Osteoblast (primary cell): ENCODE measurements at regions not wholly inside any gene's neighbourhood (a gene's known extent, or its start where the extent isn't known, plus 50 kb on each side); places are given as distances from the start of the nearest gene placed in this dataset.

Experiments
- DNase-seq: peaks from one replicate; pipeline ENCODE4 v3.0.0; 2011; ENCODE audit warnings: low spot score, mixed read lengths; ENCODE audit not compliant: insufficient read length; ENCODE audit errors: missing footprints
- H2AFZ ChIP-seq: 2 replicates; pipeline ENCODE4 v1.6.0; 2011; ENCODE audit warnings: mild to moderate bottlenecking, low read length
- H3K27ac ChIP-seq: 2 replicates; pipeline ENCODE4 v1.5.1; 2011; ENCODE audit warnings: mild to moderate bottlenecking, low read depth, low read length, moderate library complexity
- H3K27me3 ChIP-seq: 2 replicates; pipeline ENCODE4 v1.6.0; 2012; ENCODE audit warnings: mild to moderate bottlenecking, control low read depth, inconsistent platforms, low read length, moderate library complexity; ENCODE audit not compliant: insufficient read depth
- H3K36me3 ChIP-seq: 2 replicates; pipeline ENCODE4 v1.5.1; 2011; ENCODE audit warnings: mild to moderate bottlenecking, low read length, control low read depth, moderate library complexity; ENCODE audit not compliant: insufficient read depth
- H3K4me1 ChIP-seq: 2 replicates; pipeline ENCODE4 v1.5.1; 2011; ENCODE audit warnings: mild to moderate bottlenecking, low read length, control low read depth, moderate library complexity; ENCODE audit not compliant: insufficient read depth
- H3K4me2 ChIP-seq: 2 replicates; pipeline ENCODE4 v1.6.0; 2011; ENCODE audit warnings: mild to moderate bottlenecking, low read length; ENCODE audit not compliant: insufficient read depth
- H3K4me3 ChIP-seq: fragments of 200-600 bp; sonication (generic); 3 replicates; pipeline ENCODE4 v1.5.1; 2012; ENCODE audit warnings: mild to moderate bottlenecking, low read length, inconsistent platforms; ENCODE audit not compliant: insufficient read depth
- H3K79me2 ChIP-seq: 2 replicates; pipeline ENCODE4 v1.6.0; 2012; ENCODE audit warnings: mild to moderate bottlenecking, low read length, control low read depth, inconsistent platforms; ENCODE audit not compliant: insufficient read depth
- H3K9me3 ChIP-seq: 2 replicates; pipeline ENCODE4 v1.5.1; 2011; ENCODE audit warnings: low read depth, low read length, control low read depth
- H4K20me1 ChIP-seq: 2 replicates; pipeline ENCODE4 v1.6.0; 2012; ENCODE audit warnings: mild to moderate bottlenecking, low read length, control low read depth; ENCODE audit not compliant: insufficient read depth
- TF ChIP-seq, protein P1 (sequence below): IDR thresholded peaks from 2 replicates; pipeline ENCODE4 v1.5.1; 2011; ENCODE audit warnings: mild to moderate bottlenecking, low read depth, low read length, moderate library complexity; ENCODE audit errors: extremely low read depth

GRCh38 chr9:108439947-108440346 is 415.8 kb downstream of the ACTL7B start:
- no peak overlapping the region for H3K4me3 ChIP-seq
- DNase-seq, result peak; percentile 82
- H3K4me2 ChIP-seq, result peak overlapping the region; percentile 50
- no peaks in the 10 kb centered on the region for H3K36me3 ChIP-seq
- peaks cover 42% of the 10 kb centered on the region for H3K4me1 ChIP-seq
- peak overlapping the region; percentile 24 for H2AFZ ChIP-seq
- H3K79me2 ChIP-seq, result no peaks in the 10 kb centered on the region
- no peaks in the 10 kb centered on the region for H4K20me1 ChIP-seq
- H3K27me3 ChIP-seq, result no peaks in the 10 kb centered on the region
- H3K9me3 ChIP-seq, result no peaks in the 10 kb centered on the region
- TF ChIP-seq, protein P1, sequence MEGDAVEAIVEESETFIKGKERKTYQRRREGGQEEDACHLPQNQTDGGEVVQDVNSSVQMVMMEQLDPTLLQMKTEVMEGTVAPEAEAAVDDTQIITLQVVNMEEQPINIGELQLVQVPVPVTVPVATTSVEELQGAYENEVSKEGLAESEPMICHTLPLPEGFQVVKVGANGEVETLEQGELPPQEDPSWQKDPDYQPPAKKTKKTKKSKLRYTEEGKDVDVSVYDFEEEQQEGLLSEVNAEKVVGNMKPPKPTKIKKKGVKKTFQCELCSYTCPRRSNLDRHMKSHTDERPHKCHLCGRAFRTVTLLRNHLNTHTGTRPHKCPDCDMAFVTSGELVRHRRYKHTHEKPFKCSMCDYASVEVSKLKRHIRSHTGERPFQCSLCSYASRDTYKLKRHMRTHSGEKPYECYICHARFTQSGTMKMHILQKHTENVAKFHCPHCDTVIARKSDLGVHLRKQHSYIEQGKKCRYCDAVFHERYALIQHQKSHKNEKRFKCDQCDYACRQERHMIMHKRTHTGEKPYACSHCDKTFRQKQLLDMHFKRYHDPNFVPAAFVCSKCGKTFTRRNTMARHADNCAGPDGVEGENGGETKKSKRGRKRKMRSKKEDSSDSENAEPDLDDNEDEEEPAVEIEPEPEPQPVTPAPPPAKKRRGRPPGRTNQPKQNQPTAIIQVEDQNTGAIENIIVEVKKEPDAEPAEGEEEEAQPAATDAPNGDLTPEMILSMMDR, result no peak
- H3K27ac ChIP-seq, result peak overlapping the region; percentile 59

GRCh38 chr9:108437656-108438055 is 418.1 kb downstream of the ACTL7B start:
- H2AFZ ChIP-seq, result no peak overlapping the region
- H3K4me2 ChIP-seq, result no peak overlapping the region
- no peaks in the 10 kb centered on the region for H3K27me3 ChIP-seq
- H3K36me3 ChIP-seq, result no peaks in the 10 kb centered on the region
- TF ChIP-seq, protein P1, result no peak
- no peak overlapping the region for H3K27ac ChIP-seq
- peaks cover 20% of the 10 kb centered on the region for H3K4me1 ChIP-seq
- no peaks in the 10 kb centered on the region for H3K79me2 ChIP-seq
- DNase-seq, result no peak
- no peak overlapping the region for H3K4me3 ChIP-seq
- H3K9me3 ChIP-seq, result no peaks in the 10 kb centered on the region
- no peaks in the 10 kb centered on the region for H4K20me1 ChIP-seq

GRCh38 chr9:108436448-108436847 is 419.3 kb downstream of the ACTL7B start:
- no peak overlapping the region for H3K4me2 ChIP-seq
- TF ChIP-seq, protein P1, result no peak
- H3K4me3 ChIP-seq, result no peak overlapping the region
- no peaks in the 10 kb centered on the region for H4K20me1 ChIP-seq
- H2AFZ ChIP-seq, result no peak overlapping the region
- no peak for DNase-seq
- no peaks in the 10 kb centered on the region for H3K79me2 ChIP-seq
- H3K27ac ChIP-seq, result no peak overlapping the region
- no peaks in the 10 kb centered on the region for H3K27me3 ChIP-seq
- H3K9me3 ChIP-seq, result no peaks in the 10 kb centered on the region
- peaks cover 18% of the 10 kb centered on the region for H3K4me1 ChIP-seq
- H3K36me3 ChIP-seq, result no peaks in the 10 kb centered on the region

GRCh38 chr9:108434502-108434901 is 421.3 kb downstream of the ACTL7B start:
- Histone ChIP-seq H3K9me3 (no peaks in the 10 kb centered on the region), H3K4me3 (no peak overlapping the region), H2AFZ (no peak overlapping the region), H3K27ac (no peak overlapping the region), H3K79me2 (no peaks in the 10 kb centered on the region), H3K27me3 (no peaks in the 10 kb centered on the region), H4K20me1 (no peaks in the 10 kb centered on the region), H3K4me1 (peaks cover 3% of the 10 kb centered on the region), H3K4me2 (no peak overlapping the region), H3K36me3 (no peaks in the 10 kb centered on the region)
- DNase-seq, result no peak
- TF ChIP-seq, protein P1, result no peak
